Neutrophil (primary cell): ENCODE measurements at regions not wholly inside any gene's neighbourhood (a gene's known extent, or its start where the extent isn't known, plus 50 kb on each side); places are given as distances from the start of the nearest gene placed in this dataset.

Source experiments
- H3K27ac ChIP-seq: fragments of 200-600 bp; sonication (generic); 2 replicates; pipeline ENCODE4 v1.5.1; 2016; ENCODE audit warnings: mild to moderate bottlenecking, moderate library complexity
- H3K27me3 ChIP-seq: fragments of 200-600 bp; sonication (generic); 2 replicates; pipeline ENCODE4 v1.6.0; 2016; ENCODE audit warnings: mild to moderate bottlenecking
- H3K36me3 ChIP-seq: fragments of 200-600 bp; sonication (generic); 2 replicates; pipeline ENCODE4 v1.5.1; 2017
- H3K4me1 ChIP-seq, 2 experiments: fragments of 200-600 bp in 1 of 2; sonication (generic) in 1 of 2; 1 replicate in 1 of 2; 2 replicates in 1 of 2; pipeline versions ENCODE4 v1.5.1 to v1.6.1; 2013 to 2016; ENCODE audit warnings: low read depth in 1 of 2, low read length in 1 of 2, mild to moderate bottlenecking in 1 of 2, moderate library complexity in 1 of 2; ENCODE audit not compliant: control insufficient read depth in 1 of 2, insufficient read depth in 1 of 2
- H3K4me3 ChIP-seq, 2 experiments: fragments of 200-600 bp in 1 of 2; sonication (generic) in 1 of 2; 1 replicate in 1 of 2; 2 replicates in 1 of 2; pipeline ENCODE4 v1.5.1; 2013 to 2016; ENCODE audit warnings: low read depth in 1 of 2, low read length in 1 of 2, mild to moderate bottlenecking in 1 of 2, moderate library complexity in 1 of 2
- H3K9me3 ChIP-seq: fragments of 200-600 bp; sonication (generic); 2 replicates; pipeline ENCODE4 v1.5.1; 2016
- CTCF ChIP-seq: fragments of 200-600 bp; sonication (generic); IDR thresholded peaks from 2 replicates; pipeline ENCODE4 v1.5.1; 2016; ENCODE audit warnings: antibody characterized with exemption

GRCh38 chr6:6969761-6970223, 138.0 kb upstream of the RREB1 start:
- Histone ChIP-seq H3K27me3 (no peaks in the 10 kb centered on the region), H3K36me3 (no peaks in the 10 kb centered on the region), H3K27ac (no peak overlapping the region), H3K9me3 (no peaks in the 10 kb centered on the region), H3K4me3 (no peak overlapping the region), H3K4me1 (peaks cover 7 to 8% of the 10 kb centered on the region in 2 experiments)
- no peak for TF ChIP-seq CTCF

GRCh38 chr6:6970851-6971250, 136.9 kb upstream of the RREB1 start:
- no peak for TF ChIP-seq CTCF
- no peaks in the 10 kb centered on the region for H3K27me3 ChIP-seq
- no peaks in the 10 kb centered on the region for H3K36me3 ChIP-seq
- no peak overlapping the region for H3K4me3 ChIP-seq
- no peak overlapping the region for H3K27ac ChIP-seq
- H3K9me3 ChIP-seq: no peaks in the 10 kb centered on the region
- H3K4me1 ChIP-seq: peaks cover 8 to 10% of the 10 kb centered on the region in 2 experiments

- Histone ChIP-seq H3K36me3 (no peaks in the 10 kb centered on the region), H3K9me3 (no peaks in the 10 kb centered on the region), H3K4me1 (peaks cover 8 to 10% of the 10 kb centered on the region in 2 experiments), H3K27ac (no peak overlapping the region), H3K27me3 (no peaks in the 10 kb centered on the region), H3K4me3 (no peak overlapping the region)
- no peak for TF ChIP-seq CTCF
These were observed 136.4 kb upstream of the RREB1 start for GRCh38 chr6:6971369-6971768.

- TF ChIP-seq CTCF: no peak
- no peaks in the 10 kb centered on the region for H3K36me3 ChIP-seq
- no peaks in the 10 kb centered on the region for H3K27me3 ChIP-seq
- no peak overlapping the region for H3K27ac ChIP-seq
- peaks cover 8 to 10% of the 10 kb centered on the region in 2 experiments for H3K4me1 ChIP-seq
- H3K4me3 ChIP-seq: no peak overlapping the region
- no peaks in the 10 kb centered on the region for H3K9me3 ChIP-seq
These were observed 135.3 kb upstream of the RREB1 start for GRCh38 chr6:6972456-6972855.

- TF ChIP-seq CTCF: no peak
- H3K27me3 ChIP-seq: no peaks in the 10 kb centered on the region
These were observed 134.0 kb upstream of the RREB1 start for GRCh38 chr6:6973721-6974120.

More at GRCh38 chr6:6973721-6974120, 134.0 kb upstream of the RREB1 start:
- no peaks in the 10 kb centered on the region for H3K36me3 ChIP-seq
- H3K9me3 ChIP-seq: no peaks in the 10 kb centered on the region
- peaks cover 12 to 16% of the 10 kb centered on the region in 2 experiments for H3K4me1 ChIP-seq
- H3K4me3 ChIP-seq: no peak overlapping the region
- H3K27ac ChIP-seq: no peak overlapping the region
